DMS79 (cell line): ENCODE measurements at regions not wholly inside any gene's neighbourhood (a gene's known extent, or its start where the extent isn't known, plus 50 kb on each side); places are given as distances from the start of the nearest gene placed in this dataset.
"Not testable (repeated sequence)": the region's sequence is repeated elsewhere in the genome, so short reads cannot be mapped to it uniquely, and the experiment has no call there.

Source experiments
- DNase-seq: peaks from one replicate; lab custom pipeline; 2025; lab: John Stamatoyannopoulos, UW

DNA sequence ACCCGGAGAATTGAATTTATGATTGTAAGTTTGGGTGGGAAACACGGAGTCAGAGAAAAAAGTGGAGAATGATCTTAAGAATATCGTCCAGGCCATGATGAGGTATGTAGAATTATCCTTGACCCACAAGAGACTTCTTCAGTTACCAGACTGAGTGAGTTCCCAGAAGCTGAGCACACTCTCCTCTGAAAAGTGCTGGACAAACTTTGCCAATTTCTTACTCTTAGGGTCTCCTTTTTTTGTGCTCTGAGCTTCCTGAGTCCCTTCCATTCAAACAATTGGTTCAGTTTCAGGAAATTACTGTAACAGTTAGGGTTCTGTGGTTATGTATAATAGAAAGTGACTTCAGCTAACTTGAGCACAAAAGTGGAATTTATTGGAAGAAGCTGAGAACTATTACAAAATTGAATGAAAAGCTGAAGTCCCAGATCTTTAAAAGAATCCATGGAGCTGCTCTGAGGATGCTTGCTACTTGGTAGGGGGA, 50.6 kb upstream of the EHBP1 start:
- DNase-seq, result no peak

DNA sequence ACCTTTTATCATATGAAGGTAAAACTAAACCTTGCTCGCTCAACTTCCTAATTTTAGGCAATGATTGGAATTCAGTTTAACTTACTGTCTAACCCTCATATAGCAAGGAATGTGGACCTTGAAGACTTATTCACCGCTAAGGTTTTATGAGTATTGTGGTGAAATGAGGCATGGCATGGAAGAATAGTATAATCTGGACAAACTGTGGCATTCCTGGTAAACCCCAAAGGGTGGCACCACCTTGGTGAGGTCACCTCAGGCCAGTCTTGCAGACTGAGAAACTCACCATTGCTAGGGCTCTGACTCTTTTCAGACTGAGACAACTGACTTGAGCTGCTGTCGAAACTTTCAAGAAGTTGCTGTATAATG, 51.1 kb upstream of the EHBP1 start:
- no peak for DNase-seq

DNA sequence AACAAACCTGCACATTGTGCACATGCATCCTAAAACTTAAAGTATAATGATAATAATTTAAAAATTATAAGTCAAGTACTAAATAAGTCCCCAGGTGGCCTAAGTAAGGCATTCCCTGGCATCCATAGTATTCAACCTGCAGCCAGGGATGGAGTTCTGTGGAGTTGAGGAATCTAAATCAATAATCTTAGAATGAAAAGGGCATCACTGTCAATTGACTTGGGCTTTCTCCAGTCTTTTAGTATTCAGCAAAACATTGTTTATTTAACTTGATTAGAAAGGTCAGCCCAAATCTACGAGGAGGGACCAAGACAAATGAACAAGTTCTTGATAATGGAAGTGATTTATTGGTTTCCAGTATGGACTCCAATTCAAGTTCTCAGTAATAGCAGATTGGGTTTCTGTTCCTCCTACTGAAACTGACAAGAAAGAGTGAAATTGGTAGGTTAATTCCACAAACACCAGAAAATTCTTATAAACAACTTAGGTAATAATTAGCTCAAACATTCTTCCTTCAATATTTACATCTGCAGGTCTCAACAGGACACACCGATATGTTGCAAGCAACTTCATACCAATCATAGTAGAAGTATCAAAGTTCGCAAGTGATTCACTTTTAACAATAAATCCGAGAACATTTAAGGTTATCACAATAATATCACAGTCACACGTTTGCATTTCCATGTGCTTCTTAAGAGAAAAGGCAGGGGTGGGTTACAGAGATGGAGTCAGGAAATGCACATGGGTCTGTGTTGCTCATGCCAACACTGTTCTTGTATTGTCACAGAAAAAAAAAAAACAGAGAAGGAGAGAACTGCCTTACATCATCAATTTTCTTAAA, 51.7 kb upstream of the EHBP1 start:
- DNase-seq, result no peak

DNA sequence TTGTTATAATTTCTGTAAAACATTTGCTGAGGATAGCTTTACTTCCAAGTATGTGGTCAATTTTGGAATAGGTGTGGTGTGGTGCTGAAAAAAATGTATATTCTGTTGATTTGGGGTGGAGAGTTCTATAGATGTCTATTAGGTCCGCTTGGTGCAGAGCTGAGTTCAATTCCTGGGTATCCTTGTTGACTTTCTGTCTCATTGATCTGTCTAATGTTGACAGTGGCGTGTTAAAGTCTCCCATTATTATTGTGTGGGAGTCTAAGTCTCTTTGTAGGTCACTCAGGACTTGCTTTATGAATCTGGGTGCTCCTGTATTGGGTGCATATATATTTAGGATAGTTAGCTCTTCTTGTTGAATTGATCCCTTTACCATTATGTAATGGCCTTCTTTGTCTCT, 56.4 kb upstream of the EHBP1 start:
- DNase-seq, result not testable (repeated sequence)

- no peak for DNase-seq
Observed at GRCh38 chr2:62643100-62643471, 62.4 kb upstream of the EHBP1 start.

DNA sequence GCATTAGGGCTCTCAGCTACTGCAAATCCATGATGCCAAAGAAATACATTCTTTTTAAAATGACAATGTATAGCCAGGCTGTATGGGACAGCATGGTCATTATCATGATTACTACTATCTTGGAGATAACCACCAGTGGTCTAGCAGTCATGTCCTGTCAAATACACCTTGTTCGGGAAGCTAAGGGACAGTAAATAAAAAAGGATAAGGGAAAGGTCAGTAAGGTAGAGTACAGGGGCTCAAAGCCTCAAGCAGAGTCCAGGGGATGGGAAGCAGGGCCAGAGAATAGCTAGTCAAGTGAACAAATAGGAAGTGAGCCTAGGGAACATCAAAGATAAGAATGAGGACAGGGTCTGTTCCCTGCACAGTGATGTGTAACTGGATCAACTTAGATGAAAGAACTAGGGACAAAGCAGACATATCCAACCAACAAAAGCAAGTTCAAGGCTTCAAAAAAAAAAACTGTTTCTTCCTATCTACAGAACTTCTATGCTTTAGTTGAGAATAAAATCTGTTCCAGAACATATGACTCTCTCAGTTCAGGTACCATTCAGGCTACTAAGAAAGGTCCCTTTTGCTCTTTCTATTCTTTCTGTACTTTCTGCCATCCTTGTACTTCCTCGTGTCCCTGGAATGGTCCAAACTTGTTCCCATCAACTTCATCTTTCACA, 62.9 kb upstream of the EHBP1 start:
- DNase-seq, result no peak

DNA sequence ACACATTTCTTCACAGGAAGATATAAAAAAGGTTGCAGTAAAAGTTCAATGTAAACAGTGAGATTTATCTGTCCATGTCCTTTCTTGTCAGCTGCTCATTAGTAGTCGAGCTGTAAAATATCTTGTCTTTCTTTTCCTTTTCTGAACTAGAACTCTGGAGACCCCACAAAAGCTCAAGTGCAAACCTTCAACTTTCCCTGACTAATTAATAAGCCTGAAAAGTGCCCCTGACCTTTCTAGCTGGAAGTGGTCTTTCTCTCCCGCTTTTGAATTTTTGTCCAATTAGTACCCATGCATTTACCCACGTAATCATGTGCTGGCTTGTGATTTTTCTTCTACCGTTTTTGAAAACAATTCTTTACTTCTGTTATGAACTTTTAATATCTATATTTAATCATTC, 63.6 kb upstream of the EHBP1 start:
- DNase-seq, result no peak

- DNase-seq, result no peak
Observed at GRCh38 chr2:62641410-62641843, 64.1 kb upstream of the EHBP1 start.

DNA sequence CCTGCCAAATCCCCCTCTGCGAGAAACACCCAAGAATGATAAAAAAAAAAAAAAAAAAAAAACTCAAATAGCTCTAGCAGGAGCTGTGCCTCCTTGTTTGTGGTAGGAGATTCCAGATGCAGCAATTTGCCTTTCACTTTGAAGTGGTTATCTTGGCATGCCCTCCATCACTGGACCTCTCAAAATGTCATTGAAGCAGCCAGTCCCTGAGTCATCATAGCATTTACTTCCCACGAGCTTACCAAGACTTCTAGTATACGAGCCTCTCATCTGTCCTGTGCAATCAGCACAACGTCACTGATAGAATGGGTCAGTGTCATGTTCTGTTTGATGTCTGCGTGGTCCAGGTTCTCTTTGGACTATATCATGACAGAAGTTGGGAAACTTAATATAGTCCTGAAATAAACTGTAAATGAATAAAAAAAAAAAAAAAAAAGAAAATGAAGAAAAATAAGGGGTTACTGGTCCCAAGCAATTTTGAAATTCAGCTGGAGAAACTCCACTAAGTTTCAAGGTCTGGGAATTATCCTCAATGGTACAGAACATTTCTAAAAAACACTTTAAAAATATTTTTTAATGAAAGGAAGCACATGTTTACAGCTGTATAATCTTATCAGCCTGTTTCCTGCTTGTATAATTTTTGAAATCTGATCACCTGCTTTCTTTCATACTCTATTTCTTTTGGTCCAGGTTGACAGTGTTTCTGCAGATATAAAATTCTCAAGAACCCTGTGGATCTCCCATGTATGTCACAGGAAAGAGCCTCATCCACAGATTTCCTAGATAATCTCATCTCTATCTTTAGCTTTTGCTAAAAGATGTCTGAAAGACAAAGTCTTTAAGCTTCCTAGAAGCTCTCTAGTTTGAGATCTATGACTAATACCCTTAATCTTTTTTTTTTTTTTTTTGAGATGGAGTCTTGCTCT, 74.1 kb upstream of the EHBP1 start:
- peak; percentile 74 for DNase-seq

DNA sequence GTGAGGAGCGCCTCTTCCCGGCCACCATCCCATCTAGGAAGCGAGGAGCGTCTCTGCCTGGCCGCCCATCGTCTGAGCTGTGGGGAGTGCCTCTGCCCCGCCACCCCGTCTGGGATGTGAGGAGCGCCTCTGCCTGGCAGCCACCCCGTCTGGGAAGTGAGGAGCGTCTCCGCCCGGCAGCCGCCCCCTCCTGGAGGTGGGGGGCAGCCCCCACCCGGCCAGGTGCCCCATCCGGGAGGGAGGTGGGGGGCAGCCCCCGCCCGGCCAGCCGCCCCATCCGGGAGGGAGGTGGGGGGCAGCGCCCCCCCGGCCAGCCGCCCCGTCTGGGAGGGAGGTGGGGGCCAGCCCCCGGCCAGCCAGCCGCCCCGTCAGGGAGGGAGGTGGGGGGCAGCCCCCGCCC, 75.3 kb upstream of the EHBP1 start:
- DNase-seq, result not testable (repeated sequence)

GRCh38 chr2:62629310-62629709, 76.2 kb upstream of the EHBP1 start:
- DNase-seq, result not testable (repeated sequence)

- no peak for DNase-seq
Observed at GRCh38 chr2:62627667-62628066, 77.8 kb upstream of the EHBP1 start.

DNA sequence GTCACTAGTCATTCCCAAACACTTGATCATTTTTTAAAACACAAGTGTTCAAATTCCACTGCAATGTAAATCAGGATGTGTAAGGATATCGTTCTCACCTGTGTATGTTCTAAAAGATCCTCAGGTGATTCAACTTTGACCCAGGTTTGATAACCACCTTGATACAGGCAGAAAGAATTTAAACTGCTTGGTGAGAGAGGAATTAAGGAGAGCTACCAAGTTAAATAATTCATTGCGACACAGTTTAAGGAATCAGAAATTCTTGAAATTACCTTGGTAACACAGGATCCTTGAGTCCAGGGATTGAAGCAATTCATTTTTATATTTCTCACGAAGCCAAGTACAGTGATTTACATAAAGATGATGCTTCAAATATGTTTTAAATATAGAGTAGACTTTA, 80.7 kb upstream of the EHBP1 start:
- no peak for DNase-seq

DNA sequence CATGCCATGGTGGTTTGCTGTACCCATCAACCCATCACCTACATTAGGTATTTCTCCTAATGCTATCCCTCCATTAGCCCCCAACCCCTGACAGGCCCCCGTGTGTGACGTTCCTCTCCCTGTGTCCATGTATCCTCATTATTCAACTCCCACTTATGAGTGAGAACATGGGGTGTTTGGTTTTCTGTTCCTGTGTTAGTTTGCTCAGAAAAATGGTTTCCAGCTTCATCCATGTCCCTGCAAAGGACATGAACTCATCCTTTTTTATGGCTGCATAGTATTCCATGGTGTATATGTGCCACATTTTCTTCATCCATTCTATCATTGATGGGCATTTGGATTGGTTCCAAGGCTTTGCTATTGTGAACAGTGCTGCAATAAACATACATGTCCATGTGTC, 89.0 kb upstream of the EHBP1 start:
- DNase-seq, result not testable (repeated sequence)

- no peak for DNase-seq
Observed at GRCh38 chr2:62611854-62612253, 93.7 kb upstream of the EHBP1 start.

DNA sequence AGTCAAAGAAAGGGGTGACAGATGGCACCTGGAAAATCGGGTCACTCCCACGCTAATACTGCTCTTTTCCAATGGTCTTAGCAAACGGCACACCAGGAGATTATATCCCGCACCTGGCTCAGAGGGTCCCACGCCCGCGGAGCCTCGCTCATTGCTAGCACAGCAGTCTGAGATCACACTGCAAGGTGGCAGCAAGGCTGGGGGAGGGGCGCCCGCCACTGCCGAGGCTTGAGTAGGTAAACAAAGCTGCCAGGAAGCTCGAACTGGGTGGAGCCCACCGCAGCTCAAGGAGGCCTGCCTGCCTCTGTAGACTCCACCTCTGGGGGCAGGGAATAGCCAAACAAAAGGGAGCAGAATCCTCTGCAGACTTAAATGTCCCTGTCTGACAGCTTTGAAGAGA, 99.5 kb upstream of the TMEM17 start:
- not testable (repeated sequence) for DNase-seq

GRCh38 chr2:62604336-62604735, 98.3 kb upstream of the TMEM17 start:
- DNase-seq, result no peak

GRCh38 chr2:62603154-62603712, 97.2 kb upstream of the TMEM17 start:
- DNase-seq, result no peak

DNA sequence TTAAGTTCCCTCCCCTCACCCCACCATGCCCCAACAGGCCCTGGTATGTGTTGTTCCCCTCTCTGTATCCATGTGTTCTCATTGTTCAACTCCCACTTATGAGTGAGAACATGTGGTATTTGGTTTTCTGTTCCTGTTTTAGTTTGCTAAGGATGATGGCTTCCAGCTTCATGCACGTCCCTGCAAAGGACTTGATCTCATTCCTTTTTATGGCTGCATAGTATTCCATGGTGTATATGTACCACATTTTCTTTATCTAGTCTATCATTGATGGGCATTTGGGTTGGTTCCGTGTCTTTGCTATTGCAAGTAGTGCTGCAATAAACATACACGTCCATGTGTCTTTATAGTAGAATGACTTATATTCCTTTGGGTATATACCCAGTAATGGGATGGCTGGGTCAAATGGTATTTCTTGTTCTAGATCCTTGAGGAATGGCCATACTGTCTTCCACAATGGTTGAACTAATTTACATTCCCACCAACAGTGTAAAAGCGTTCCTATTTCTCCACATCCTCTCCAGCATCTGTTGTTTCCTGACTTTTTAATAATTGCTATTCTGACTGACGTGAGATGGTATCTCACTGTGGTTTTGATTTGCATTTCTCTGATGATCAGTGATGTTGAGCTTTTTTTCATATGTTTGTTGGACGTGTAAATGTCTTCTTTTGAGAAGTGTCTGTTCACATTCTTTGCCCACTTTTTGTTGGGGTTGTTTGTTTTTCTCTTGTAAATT, 93.8 kb upstream of the TMEM17 start:
- DNase-seq, result not testable (repeated sequence)

GRCh38 chr2:62597323-62597722, 91.3 kb upstream of the TMEM17 start:
- no peak for DNase-seq
